Femur (tissue), 1 donor: ENCODE measurements at regions not wholly inside any gene's neighbourhood (a gene's known extent, or its start where the extent isn't known, plus 50 kb on each side); places are given as distances from the start of the nearest gene placed in this dataset.

Experiments
- DNase-seq: peaks from one replicate; pipeline ENCODE4 v3.0.0-alpha.2; 2017

GRCh38 chr10:130519791-130520190 is 383.6 kb downstream of the GLRX3 start:
- DNase-seq, result no peak

- no peak for DNase-seq
Measured at GRCh38 chr10:130531312-130531711, 395.1 kb downstream of the GLRX3 start.

GRCh38 chr10:130541090-130541489 is 404.9 kb downstream of the GLRX3 start:
- DNase-seq, result no peak

GRCh38 chr10:130542761-130543160 is 406.6 kb downstream of the GLRX3 start:
- DNase-seq, result no peak

GRCh38 chr10:130543794-130544193 is 407.6 kb downstream of the GLRX3 start:
- DNase-seq, result no peak

- DNase-seq, result no peak
Measured at GRCh38 chr10:130545122-130545521, 408.9 kb downstream of the GLRX3 start.

GRCh38 chr10:130545697-130546096 is 409.5 kb downstream of the GLRX3 start:
- no peak for DNase-seq

- no peak for DNase-seq
Measured at GRCh38 chr10:130546841-130547240, 410.6 kb downstream of the GLRX3 start.

GRCh38 chr10:130547368-130547767 is 411.2 kb downstream of the GLRX3 start:
- DNase-seq, result no peak

GRCh38 chr10:130550952-130551674 is 414.9 kb downstream of the GLRX3 start:
- no peak for DNase-seq

- no peak for DNase-seq
Measured at GRCh38 chr10:130551676-130552075, 415.5 kb downstream of the GLRX3 start.

GRCh38 chr10:130553826-130554225 is 417.6 kb downstream of the GLRX3 start:
- DNase-seq, result no peak

GRCh38 chr10:130554701-130555410 is 418.7 kb downstream of the GLRX3 start:
- no peak for DNase-seq

GRCh38 chr10:130555411-130555750 is 419.2 kb downstream of the GLRX3 start:
- no peak for DNase-seq

- no peak for DNase-seq
Measured at GRCh38 chr10:130557181-130557845, 421.1 kb downstream of the GLRX3 start.

- DNase-seq, result no peak
Measured at GRCh38 chr10:130558746-130559546, 422.8 kb downstream of the GLRX3 start.

GRCh38 chr10:130559547-130559880 is 423.3 kb downstream of the GLRX3 start:
- DNase-seq, result no peak

- no peak for DNase-seq
Measured at GRCh38 chr10:130560116-130560515, 423.9 kb downstream of the GLRX3 start.

GRCh38 chr10:130560573-130560972 is 424.4 kb downstream of the GLRX3 start:
- DNase-seq, result no peak

GRCh38 chr10:130561681-130562080 is 425.5 kb downstream of the GLRX3 start:
- no peak for DNase-seq

- DNase-seq, result no peak
Measured at GRCh38 chr10:130567011-130567410, 430.8 kb downstream of the GLRX3 start.

GRCh38 chr10:130567436-130567835 is 431.2 kb downstream of the GLRX3 start:
- DNase-seq, result no peak

- no peak for DNase-seq
Measured at GRCh38 chr10:130568246-130568645, 432.1 kb downstream of the GLRX3 start.
